GM12872 (cell line): ENCODE measurements at regions not wholly inside any gene's neighbourhood (a gene's known extent, or its start where the extent isn't known, plus 50 kb on each side); places are given as distances from the start of the nearest gene placed in this dataset.

Experiments
- CTCF ChIP-seq: IDR thresholded peaks from 3 replicates; pipeline ENCODE4 v1.5.1; 2011; ENCODE audit warnings: low read depth, mild to moderate bottlenecking, low read length, moderate library complexity; ENCODE audit not compliant: insufficient read depth

GRCh38 chr5:114238771-114239313, 123.0 kb upstream of the KCNN2 start:
- no peak for TF ChIP-seq CTCF

GRCh38 chr5:114243281-114243971, 118.4 kb upstream of the KCNN2 start:
- TF ChIP-seq CTCF, result no peak

- TF ChIP-seq CTCF, result no peak
Measured at GRCh38 chr5:114243972-114244317, 117.9 kb upstream of the KCNN2 start.

- TF ChIP-seq CTCF, result no peak
Measured at GRCh38 chr5:114249823-114250222, 112.0 kb upstream of the KCNN2 start.

- no peak for TF ChIP-seq CTCF
Measured at GRCh38 chr5:114250536-114250935, 111.3 kb upstream of the KCNN2 start.

GRCh38 chr5:114252226-114252625, 109.6 kb upstream of the KCNN2 start:
- TF ChIP-seq CTCF, result no peak

- TF ChIP-seq CTCF, result no peak
Measured at GRCh38 chr5:114255260-114255659, 106.6 kb upstream of the KCNN2 start.
